Bronchial epithelial cell (primary cell): ENCODE measurements at regions not wholly inside any gene's neighbourhood (a gene's known extent, or its start where the extent isn't known, plus 50 kb on each side); places are given as distances from the start of the nearest gene placed in this dataset.
"Not testable (repeated sequence)": the region's sequence is repeated elsewhere in the genome, so short reads cannot be mapped to it uniquely, and the experiment has no call there.

Experiments
- DNase-seq: peaks from one replicate; pipeline ENCODE4 v3.0.0-alpha.2; 2010; ENCODE audit warnings: low read depth
- FAIRE-seq: peaks from 2 replicates; lab custom pipeline; 2011; peaks lifted over from hg19 to GRCh38; lab: Jason Lieb, UNC
- H3K27me3 ChIP-seq: 2 replicates; pipeline ENCODE4 v1.5.1; 2011; ENCODE audit warnings: low read length; ENCODE audit not compliant: control insufficient read depth, insufficient read depth
- H3K36me3 ChIP-seq: 2 replicates; pipeline ENCODE4 v1.5.1; 2011; ENCODE audit warnings: low read length; ENCODE audit not compliant: control insufficient read depth, insufficient read depth
- H3K4me3 ChIP-seq: 2 replicates; pipeline ENCODE4 v1.5.1; 2011; ENCODE audit warnings: mild to moderate bottlenecking, low read depth, low read length, control low read depth
- TF ChIP-seq, protein P1 (sequence below): IDR thresholded peaks from 2 replicates; pipeline ENCODE4 v1.5.1; 2011; ENCODE audit warnings: mild to moderate bottlenecking, moderate library complexity, low read length, control low read depth, inconsistent platforms; ENCODE audit not compliant: insufficient read depth, severe bottlenecking

DNA sequence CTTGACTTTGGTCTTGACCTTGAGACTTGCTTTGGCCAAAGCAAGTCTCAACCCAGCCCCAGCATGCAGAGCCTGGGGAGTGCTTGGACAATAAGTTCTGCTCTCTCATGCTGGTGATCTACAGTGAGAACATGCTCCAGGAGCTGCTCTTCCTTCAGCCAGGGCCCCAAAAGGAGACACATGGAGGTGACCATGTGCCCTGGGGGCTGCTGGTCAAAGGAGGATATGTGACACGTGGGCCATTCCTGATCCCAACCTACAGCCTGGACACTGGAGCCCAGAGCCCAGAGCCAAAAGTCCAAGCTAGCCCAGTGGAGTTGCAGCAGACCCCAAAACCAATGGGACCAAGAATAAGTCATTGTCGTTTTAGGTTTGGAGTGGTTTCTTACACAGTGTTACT is 78.2 kb upstream of the CHST15 start:
- no peaks in the 10 kb centered on the region for H3K36me3 ChIP-seq
- no peak for FAIRE-seq
- no peak for DNase-seq
- H3K4me3 ChIP-seq: no peak overlapping the region
- no peaks in the 10 kb centered on the region for H3K27me3 ChIP-seq
- TF ChIP-seq, protein P1, sequence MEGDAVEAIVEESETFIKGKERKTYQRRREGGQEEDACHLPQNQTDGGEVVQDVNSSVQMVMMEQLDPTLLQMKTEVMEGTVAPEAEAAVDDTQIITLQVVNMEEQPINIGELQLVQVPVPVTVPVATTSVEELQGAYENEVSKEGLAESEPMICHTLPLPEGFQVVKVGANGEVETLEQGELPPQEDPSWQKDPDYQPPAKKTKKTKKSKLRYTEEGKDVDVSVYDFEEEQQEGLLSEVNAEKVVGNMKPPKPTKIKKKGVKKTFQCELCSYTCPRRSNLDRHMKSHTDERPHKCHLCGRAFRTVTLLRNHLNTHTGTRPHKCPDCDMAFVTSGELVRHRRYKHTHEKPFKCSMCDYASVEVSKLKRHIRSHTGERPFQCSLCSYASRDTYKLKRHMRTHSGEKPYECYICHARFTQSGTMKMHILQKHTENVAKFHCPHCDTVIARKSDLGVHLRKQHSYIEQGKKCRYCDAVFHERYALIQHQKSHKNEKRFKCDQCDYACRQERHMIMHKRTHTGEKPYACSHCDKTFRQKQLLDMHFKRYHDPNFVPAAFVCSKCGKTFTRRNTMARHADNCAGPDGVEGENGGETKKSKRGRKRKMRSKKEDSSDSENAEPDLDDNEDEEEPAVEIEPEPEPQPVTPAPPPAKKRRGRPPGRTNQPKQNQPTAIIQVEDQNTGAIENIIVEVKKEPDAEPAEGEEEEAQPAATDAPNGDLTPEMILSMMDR: no peak

DNA sequence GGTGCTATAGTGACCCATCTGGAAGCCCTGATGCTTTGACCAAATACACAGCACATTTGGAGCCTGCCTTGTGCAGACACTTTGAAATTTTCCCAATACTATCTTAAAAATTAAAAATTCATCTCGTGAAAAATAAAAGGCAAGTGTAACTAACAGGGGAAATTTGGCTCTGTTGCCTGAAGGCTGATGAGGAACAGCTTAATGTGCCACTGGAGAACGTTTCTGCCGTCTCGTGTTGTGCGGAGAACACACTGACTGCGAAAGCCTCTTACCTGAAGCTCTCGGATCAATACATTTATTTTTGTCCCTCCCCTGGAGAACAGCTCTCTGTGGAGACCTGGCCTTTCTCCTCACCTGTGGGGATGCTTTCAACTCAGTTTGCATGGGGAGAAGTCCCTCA is 77.2 kb upstream of the CHST15 start:
- FAIRE-seq (no peak), DNase-seq (no peak)
- TF ChIP-seq, protein P1: no peak
- no peaks in the 10 kb centered on the region for H3K27me3 ChIP-seq
- no peaks in the 10 kb centered on the region for H3K36me3 ChIP-seq
- H3K4me3 ChIP-seq: no peak overlapping the region

- TF ChIP-seq, protein P1: no peak
- Histone ChIP-seq H3K4me3 (no peak overlapping the region), H3K36me3 (no peaks in the 10 kb centered on the region), H3K27me3 (no peaks in the 10 kb centered on the region)
- FAIRE-seq (no peak), DNase-seq (no peak)
Measured at GRCh38 chr10:124168991-124169802, 75.8 kb upstream of the CHST15 start.

GRCh38 chr10:124168581-124168980 is 75.2 kb upstream of the CHST15 start:
- Histone ChIP-seq H3K27me3 (no peaks in the 10 kb centered on the region), H3K36me3 (no peaks in the 10 kb centered on the region), H3K4me3 (no peak overlapping the region)
- DNase-seq (no peak), FAIRE-seq (no peak)
- TF ChIP-seq, protein P1: no peak

- H3K4me3 ChIP-seq, DNase-seq, FAIRE-seq, H3K27me3 ChIP-seq, H3K36me3 ChIP-seq: not testable (repeated sequence)
Measured at GRCh38 chr10:124167925-124168324, 74.5 kb upstream of the CHST15 start.

DNA sequence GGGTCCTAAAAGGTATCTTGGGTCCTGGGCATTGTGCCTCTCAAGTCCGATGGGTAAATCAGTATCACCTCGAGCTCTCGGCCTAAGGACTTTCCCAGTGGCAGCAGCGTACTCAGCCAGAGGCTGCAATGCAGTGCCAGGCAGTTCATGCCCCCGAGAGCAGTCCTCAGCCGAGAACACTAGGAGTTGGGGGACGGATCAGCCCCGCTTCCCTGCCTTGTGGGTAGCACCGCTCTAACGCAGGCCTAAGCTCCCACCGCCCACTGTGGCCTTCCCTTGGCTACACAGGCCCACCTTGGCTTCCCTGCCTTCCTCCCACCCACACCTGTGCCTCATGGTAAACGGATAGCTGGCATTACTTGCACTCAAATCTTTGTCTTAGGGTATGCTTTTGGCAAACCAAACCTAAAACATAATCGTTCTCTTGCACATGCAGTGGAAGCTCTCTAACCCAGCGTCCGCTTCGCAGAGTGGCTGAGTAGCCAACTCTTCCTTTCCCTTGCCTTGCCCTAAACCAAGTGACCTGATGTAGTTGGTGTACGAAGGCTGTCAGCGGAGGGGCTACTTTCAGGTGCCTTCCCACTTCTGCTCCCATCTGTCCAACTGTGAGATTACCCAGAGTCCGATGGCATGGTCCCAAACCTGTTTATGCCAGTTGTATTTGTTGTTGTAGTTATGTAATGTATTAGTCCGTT is 73.2 kb upstream of the CHST15 start:
- no peak for FAIRE-seq
- TF ChIP-seq, protein P1: no peak

More for the DNA sequence above, 73.2 kb upstream of the CHST15 start:
- H3K4me3 ChIP-seq: no peak overlapping the region
- H3K36me3 ChIP-seq: no peaks in the 10 kb centered on the region
- DNase-seq: no peak
- H3K27me3 ChIP-seq: no peaks in the 10 kb centered on the region
